K562 (cell line): ENCODE measurements at regions not wholly inside any gene's neighbourhood (a gene's known extent, or its start where the extent isn't known, plus 50 kb on each side); places are given as distances from the start of the nearest gene placed in this dataset.

Source experiments
- CTCF ChIP-seq, 3 experiments: IDR thresholded peaks in 2 of 3; conservative IDR thresholded peaks in 1 of 3; 2 replicates each; pipeline ENCODE4 v1.5.1; 2011 to 2012; ENCODE audit warnings: low read length in 3 of 3, mild to moderate bottlenecking in 3 of 3, control low read depth in 2 of 3, improper control_type of control experiment in 1 of 3, inconsistent platforms in 1 of 3, low read depth in 1 of 3, mixed read lengths in 1 of 3, moderate library complexity in 1 of 3; ENCODE audit not compliant: insufficient read depth in 2 of 3
- MAFF ChIP-seq: IDR thresholded peaks from 2 replicates; pipeline ENCODE4 v1.6.1; 2012; ENCODE audit warnings: low read length, improper control_type of control experiment
- MAX ChIP-seq: sonication (generic); formaldehyde crosslinking; IDR thresholded peaks from 2 replicates; pipeline ENCODE4 v1.9.0; 2022; ENCODE audit warnings: mild to moderate bottlenecking, missing genetic modification reagents
- NR4A1 ChIP-seq, 2 experiments: fragments of 250-450 bp in 1 of 2; fragments of 450-650 bp in 1 of 2; sonication (Bioruptor Pico) in 1 of 2; IDR thresholded peaks; 2 replicates each; pipeline versions ENCODE4 v1.4.0 to v1.6.1; 2016 to 2020; ENCODE audit warnings: mild to moderate bottlenecking in 2 of 2, missing compliant biosample characterization in 1 of 2, missing genetic modification characterization in 1 of 2, moderate library complexity in 1 of 2
- POLR2AphosphoS5 ChIP-seq: IDR thresholded peaks from 2 replicates; pipeline ENCODE4 v1.6.1; 2011; ENCODE audit warnings: mild to moderate bottlenecking, low read depth, low read length, moderate library complexity; ENCODE audit not compliant: control insufficient read depth, insufficient read depth
- POLR2G ChIP-seq: fragments of 200-400 bp; formaldehyde crosslinking; IDR thresholded peaks from 2 replicates; pipeline ENCODE4 v1.6.1; 2017; ENCODE audit warnings: low read depth, mild to moderate bottlenecking, antibody characterized with exemption, low read length, moderate library complexity
- REST ChIP-seq, 2 experiments: fragments of 450-650 bp; formaldehyde crosslinking in 1 of 2; IDR thresholded peaks; 2 replicates each; pipeline versions ENCODE4 v1.4.0 to v1.6.1; 2014 to 2020; ENCODE audit warnings: mild to moderate bottlenecking in 2 of 2, borderline replicate concordance in 1 of 2, low read depth in 1 of 2
- RREB1 ChIP-seq: fragments of 250-450 bp; sonication (Bioruptor Pico); IDR thresholded peaks from 2 replicates; pipeline ENCODE4 v1.4.0; 2020

- TF ChIP-seq MAX (CRISPR knock-in tag) (no peak), NR4A1 (CRISPR knock-in tag; IDR thresholded peaks at IDR 0.05) (no peak), NR4A1 (tag; IDR thresholded peaks at IDR 0.05) (no peak), CTCF (IDR thresholded peaks at IDR 0.05 in 2 of 3, conservative IDR thresholded peaks at IDR 0.05 in 1 of 3; ENCODE audit: insufficient read depth in 2 of 3, low read depth in 1 of 3, low read length in 3 of 3) (no peak), POLR2AphosphoS5 (no peak), RREB1 (CRISPR knock-in tag) (no peak), POLR2G (no peak), REST (IDR thresholded peaks at IDR 0.05; ENCODE audit: borderline replicate concordance) (no peak), REST (CRISPR knock-in tag; IDR thresholded peaks at IDR 0.05; ENCODE audit: low read depth) (no peak), MAFF (no peak)
Observed at GRCh38 chr20:40606237-40606636, 82.8 kb downstream of the MAFB start.
